Thymus (tissue), 11 donors: ENCODE measurements at regions not wholly inside any gene's neighbourhood (a gene's known extent, or its start where the extent isn't known, plus 50 kb on each side); places are given as distances from the start of the nearest gene placed in this dataset.

Experiments used
- DNase-seq, 9 donors: peaks; one replicate each; pipeline ENCODE4 v3.0.0-alpha.2; 2013; ENCODE audit warnings: low spot score in 9 of 9, low read depth in 6 of 9, missing footprints in 1 of 9
- H3K27ac ChIP-seq, 2 donors: one replicate each; pipeline ENCODE4 v1.5.1; 2013; ENCODE audit warnings: control low read depth in 1 of 2, low read depth in 1 of 2, low read length in 1 of 2, mild to moderate bottlenecking in 1 of 2, moderate library complexity in 1 of 2
- H3K27me3 ChIP-seq, 2 donors: one replicate each; pipeline ENCODE4 v1.5.1; 2013; ENCODE audit warnings: low read length in 1 of 2; ENCODE audit not compliant: control insufficient read depth in 2 of 2, insufficient read depth in 1 of 2
- H3K36me3 ChIP-seq, 2 donors: one replicate each; pipeline ENCODE4 v1.5.1; 2013; ENCODE audit warnings: low read length in 1 of 2, mild to moderate bottlenecking in 1 of 2, moderate library complexity in 1 of 2; ENCODE audit not compliant: control insufficient read depth in 2 of 2, insufficient read depth in 2 of 2
- H3K4me1 ChIP-seq, 2 donors: one replicate each; pipeline ENCODE4 v1.5.1; 2013; ENCODE audit warnings: low read length in 2 of 2; ENCODE audit not compliant: control insufficient read depth in 2 of 2, insufficient read depth in 2 of 2
- H3K4me3 ChIP-seq, 2 donors: one replicate each; pipeline ENCODE4 v1.5.1; 2013; ENCODE audit warnings: low read length in 2 of 2, control low read depth in 1 of 2, mild to moderate bottlenecking in 1 of 2
- H3K9me3 ChIP-seq, 2 donors: one replicate each; pipeline ENCODE4 v1.5.1; 2013; ENCODE audit warnings: low read length in 1 of 2, mild to moderate bottlenecking in 1 of 2; ENCODE audit not compliant: control insufficient read depth in 2 of 2, insufficient read depth in 1 of 2
- WGBS: extraction: QIAGEN DNeasy Blood & Tissue Kit; methylation state at CpG from one replicate; pipeline ENCODE4 v1.1.7; 2013; 5-methylcytosine and 5-hydroxymethylcytosine counted together
- donor health status: healthy.

- H3K27ac ChIP-seq: peak overlapping the region in 1 of 2 donors; percentile 37
- 55% methylated on average over 24 of the region's 24 CpGs for WGBS
- H3K9me3 ChIP-seq: peaks cover 0 to 6% of the 10 kb centered on the region in 2 donors
- H3K4me3 ChIP-seq: no peak overlapping the region
- peaks cover 15 to 93% of the 10 kb centered on the region in 2 donors for H3K4me1 ChIP-seq
- no peak for DNase-seq
- peaks cover 25 to 34% of the 10 kb centered on the region in 2 donors for H3K36me3 ChIP-seq
- no peaks in the 10 kb centered on the region for H3K27me3 ChIP-seq
Observed at GRCh38 chr12:124498275-124499189, 68.9 kb downstream of the NCOR2 start.

- Histone ChIP-seq H3K27ac (no peak overlapping the region), H3K9me3 (peaks cover 0 to 9% of the 10 kb centered on the region in 2 donors), H3K36me3 (peaks cover 31 to 40% of the 10 kb centered on the region in 2 donors), H3K4me1 (peaks cover 15 to 89% of the 10 kb centered on the region in 2 donors), H3K4me3 (no peak overlapping the region), H3K27me3 (no peaks in the 10 kb centered on the region)
- no peak for DNase-seq
- WGBS: 86% methylated on average over 7 of the region's 7 CpGs
Observed at GRCh38 chr12:124497658-124498057, 69.8 kb downstream of the NCOR2 start.

GRCh38 chr12:124497039-124497438 lies 70.4 kb downstream of the NCOR2 start:
- DNase-seq: no peak
- no peak overlapping the region for H3K4me3 ChIP-seq
- H3K27ac ChIP-seq: no peak overlapping the region
- H3K4me1 ChIP-seq: peaks cover 15 to 86% of the 10 kb centered on the region in 2 donors
- no peaks in the 10 kb centered on the region for H3K27me3 ChIP-seq
- H3K36me3 ChIP-seq: peaks cover 37 to 45% of the 10 kb centered on the region in 2 donors
- 94% methylated on average over 13 of the region's 13 CpGs for WGBS
- peaks cover 0 to 9% of the 10 kb centered on the region in 2 donors for H3K9me3 ChIP-seq

GRCh38 chr12:124496584-124496983 lies 70.8 kb downstream of the NCOR2 start:
- H3K4me1 ChIP-seq: peaks cover 15 to 82% of the 10 kb centered on the region in 2 donors
- no peak overlapping the region for H3K27ac ChIP-seq

GRCh38 chr12:124495194-124495983 lies 72.0 kb downstream of the NCOR2 start:
- H3K36me3 ChIP-seq: peaks cover 44 to 53% of the 10 kb centered on the region in 2 donors
- no peak for DNase-seq
- no peak overlapping the region for H3K4me3 ChIP-seq
- H3K9me3 ChIP-seq: peaks cover 0 to 3% of the 10 kb centered on the region in 2 donors
- WGBS: 95% methylated on average over 28 of the region's 28 CpGs
- H3K27me3 ChIP-seq: no peaks in the 10 kb centered on the region
- H3K4me1 ChIP-seq: peaks cover 6 to 70% of the 10 kb centered on the region in 2 donors
- H3K27ac ChIP-seq: no peak overlapping the region

More at GRCh38 chr12:124496584-124496983, 70.8 kb downstream of the NCOR2 start:
- no peak overlapping the region for H3K4me3 ChIP-seq
- 94% methylated on average over 3 of the region's 3 CpGs for WGBS
- H3K27me3 ChIP-seq: no peaks in the 10 kb centered on the region
- peaks cover 0 to 9% of the 10 kb centered on the region in 2 donors for H3K9me3 ChIP-seq
- no peak for DNase-seq
- peaks cover 41 to 47% of the 10 kb centered on the region in 2 donors for H3K36me3 ChIP-seq

GRCh38 chr12:124494751-124495129 lies 72.7 kb downstream of the NCOR2 start:
- Histone ChIP-seq H3K4me1 (peaks cover 6 to 64% of the 10 kb centered on the region in 2 donors), H3K4me3 (no peak overlapping the region), H3K27me3 (no peaks in the 10 kb centered on the region), H3K27ac (no peak overlapping the region), H3K9me3 (peaks cover 0 to 3% of the 10 kb centered on the region in 2 donors), H3K36me3 (peaks cover 50 to 58% of the 10 kb centered on the region in 2 donors)
- 96% methylated on average over 7 of the region's 7 CpGs for WGBS
- DNase-seq: no peak

- Histone ChIP-seq H3K36me3 (peaks cover 50 to 61% of the 10 kb centered on the region in 2 donors), H3K4me1 (peaks cover 6 to 57% of the 10 kb centered on the region in 2 donors), H3K4me3 (no peak overlapping the region), H3K27me3 (no peaks in the 10 kb centered on the region), H3K9me3 (peaks cover 0 to 3% of the 10 kb centered on the region in 2 donors), H3K27ac (no peak overlapping the region)
- 72% methylated on average over 27 of the region's 27 CpGs for WGBS
- DNase-seq: peak in 1 of 9 donors; percentile 39
Observed at GRCh38 chr12:124493809-124494750, 73.3 kb downstream of the NCOR2 start.
